Astrocyte (in vitro differentiated cells and primary cell): ENCODE measurements at regions not wholly inside any gene's neighbourhood (a gene's known extent, or its start where the extent isn't known, plus 50 kb on each side); places are given as distances from the start of the nearest gene placed in this dataset.
"Not testable (repeated sequence)": the region's sequence is repeated elsewhere in the genome, so short reads cannot be mapped to it uniquely, and the experiment has no call there.

ENCODE experiments used
- DNase-seq: peaks from one replicate; pipeline ENCODE4 v3.0.0-alpha.2; 2010; ENCODE audit warnings: low read depth
- FAIRE-seq: peaks from 2 replicates; lab custom pipeline; 2011; peaks lifted over from hg19 to GRCh38; lab: Jason Lieb, UNC
- H2AFZ ChIP-seq: 2 replicates; pipeline ENCODE4 v1.6.0; 2012; ENCODE audit warnings: low read depth, low read length, inconsistent platforms
- H3K27ac ChIP-seq: 2 replicates; pipeline ENCODE4 v1.5.1; 2011; ENCODE audit warnings: low read depth, low read length, inconsistent platforms
- H3K27me3 ChIP-seq: 2 replicates; pipeline ENCODE4 v1.6.0; 2011; ENCODE audit warnings: low read length, inconsistent platforms; ENCODE audit not compliant: insufficient read depth
- H3K36me3 ChIP-seq: 2 replicates; pipeline ENCODE4 v1.5.1; 2011; ENCODE audit warnings: low read length, inconsistent platforms; ENCODE audit not compliant: insufficient read depth
- H3K4me1 ChIP-seq: 2 replicates; pipeline ENCODE4 v1.5.1; 2011; ENCODE audit warnings: low read length, inconsistent platforms; ENCODE audit not compliant: insufficient read depth
- H3K4me2 ChIP-seq: 2 replicates; pipeline ENCODE4 v1.6.0; 2012; ENCODE audit warnings: low read length, inconsistent platforms
- H3K4me3 ChIP-seq: 2 replicates; pipeline ENCODE4 v1.5.1; 2011; ENCODE audit warnings: low read depth, mild to moderate bottlenecking, low read length, inconsistent platforms; ENCODE audit not compliant: insufficient read depth
- H3K79me2 ChIP-seq: 2 replicates; pipeline ENCODE4 v1.6.0; 2012; ENCODE audit warnings: mild to moderate bottlenecking, low read length, inconsistent platforms; ENCODE audit not compliant: insufficient read depth
- H3K9ac ChIP-seq: 2 replicates; pipeline ENCODE4 v1.6.0; 2012; ENCODE audit warnings: mild to moderate bottlenecking, low read length, inconsistent platforms
- H3K9me3 ChIP-seq: 2 replicates; pipeline ENCODE4 v1.5.1; 2012; ENCODE audit warnings: low read depth, mild to moderate bottlenecking, low read length, inconsistent platforms; ENCODE audit not compliant: insufficient read depth
- H4K20me1 ChIP-seq: 2 replicates; pipeline ENCODE4 v1.6.0; 2012; ENCODE audit warnings: low read length, inconsistent platforms; ENCODE audit not compliant: insufficient read depth
- H3K27ac Mint-ChIP-seq: one replicate; pipeline ENCODE4 v1.8.0; 2021; ENCODE audit warnings: mild to moderate bottlenecking, mixed read lengths; ENCODE audit not compliant: unreplicated experiment
- H3K27me3 Mint-ChIP-seq: one replicate; pipeline ENCODE4 v1.8.0; 2021; ENCODE audit warnings: low read depth, mixed read lengths; ENCODE audit not compliant: unreplicated experiment
- H3K36me3 Mint-ChIP-seq: one replicate; pipeline ENCODE4 v1.8.0; 2021; ENCODE audit warnings: low read depth, mixed read lengths; ENCODE audit not compliant: unreplicated experiment
- H3K4me1 Mint-ChIP-seq: one replicate; pipeline ENCODE4 v1.8.0; 2021; ENCODE audit warnings: low read depth, mixed read lengths; ENCODE audit not compliant: unreplicated experiment
- H3K4me3 Mint-ChIP-seq: one replicate; pipeline ENCODE4 v1.8.0; 2021; ENCODE audit warnings: mild to moderate bottlenecking, moderate library complexity, mixed read lengths; ENCODE audit not compliant: unreplicated experiment
- H3K9me3 Mint-ChIP-seq: one replicate; pipeline ENCODE4 v1.8.0; 2021; ENCODE audit warnings: mild to moderate bottlenecking, mixed read lengths; ENCODE audit not compliant: unreplicated experiment
- CTCF ChIP-seq: IDR thresholded peaks from 2 replicates; pipeline ENCODE4 v1.5.1; 2011; ENCODE audit warnings: low read depth, mild to moderate bottlenecking, inconsistent platforms, low read length, moderate library complexity; ENCODE audit not compliant: insufficient read depth
- EZH2 ChIP-seq: IDR thresholded peaks from 2 replicates; pipeline ENCODE4 v1.6.1; 2012; ENCODE audit warnings: mild to moderate bottlenecking, low read length, inconsistent platforms; ENCODE audit not compliant: insufficient read depth

GRCh38 chr6:80592436-80592835 is 486.0 kb downstream of the BCKDHB start:
- H3K27me3 Mint-ChIP-seq = no peaks in the 10 kb centered on the region
- H2AFZ ChIP-seq = no peak overlapping the region
- no peaks in the 10 kb centered on the region for H3K27me3 ChIP-seq
- H3K79me2 ChIP-seq = no peaks in the 10 kb centered on the region
- no peak overlapping the region for H3K4me2 ChIP-seq
- peaks cover under 1% of the 10 kb centered on the region for H3K9me3 Mint-ChIP-seq
- H3K27ac ChIP-seq = no peak overlapping the region
- no peak overlapping the region for H3K9ac ChIP-seq
- H3K4me3 Mint-ChIP-seq = no peak overlapping the region
- TF ChIP-seq EZH2 (no peak), CTCF (no peak)
- DNase-seq (no peak), FAIRE-seq (no peak)
- H3K4me1 ChIP-seq = no peaks in the 10 kb centered on the region
- no peaks in the 10 kb centered on the region for H3K36me3 Mint-ChIP-seq
- no peak overlapping the region for H3K27ac Mint-ChIP-seq
- no peaks in the 10 kb centered on the region for H3K36me3 ChIP-seq
- no peaks in the 10 kb centered on the region for H4K20me1 ChIP-seq
- no peaks in the 10 kb centered on the region for H3K9me3 ChIP-seq
- no peak overlapping the region for H3K4me3 ChIP-seq
- H3K4me1 Mint-ChIP-seq = peaks cover 6% of the 10 kb centered on the region

GRCh38 chr6:80586242-80586641 is 479.8 kb downstream of the BCKDHB start:
- FAIRE-seq (no peak), DNase-seq (no peak)
- Histone ChIP-seq H3K36me3 (no peaks in the 10 kb centered on the region), H3K9me3 (peaks cover 5% of the 10 kb centered on the region), H3K4me2 (no peak overlapping the region), H3K79me2 (no peaks in the 10 kb centered on the region), H3K27ac (no peak overlapping the region), H3K9ac (no peak overlapping the region), H3K27me3 (no peaks in the 10 kb centered on the region), H3K4me3 (no peak overlapping the region), H3K4me1 (no peaks in the 10 kb centered on the region), H4K20me1 (no peaks in the 10 kb centered on the region), H2AFZ (no peak overlapping the region)
- Mint-ChIP-seq H3K27ac (no peak overlapping the region), H3K4me1 (no peaks in the 10 kb centered on the region), H3K27me3 (no peaks in the 10 kb centered on the region), H3K9me3 (peaks cover 10% of the 10 kb centered on the region), H3K4me3 (no peak overlapping the region), H3K36me3 (no peaks in the 10 kb centered on the region)
- TF ChIP-seq EZH2 (no peak), CTCF (no peak)

- no peak for TF ChIP-seq EZH2
- no peak for TF ChIP-seq CTCF
- no peak overlapping the region for H3K27ac ChIP-seq
- H4K20me1 ChIP-seq = no peaks in the 10 kb centered on the region
- no peaks in the 10 kb centered on the region for H3K4me1 ChIP-seq
- H3K4me2 ChIP-seq = no peak overlapping the region
- no peaks in the 10 kb centered on the region for H3K36me3 Mint-ChIP-seq
- H3K27me3 ChIP-seq = no peaks in the 10 kb centered on the region
- no peaks in the 10 kb centered on the region for H3K79me2 ChIP-seq
- DNase-seq = no peak
- no peak overlapping the region for H3K4me3 Mint-ChIP-seq
- FAIRE-seq = no peak
- H3K27ac Mint-ChIP-seq = no peak overlapping the region
- no peaks in the 10 kb centered on the region for H3K4me1 Mint-ChIP-seq
- no peaks in the 10 kb centered on the region for H3K9me3 Mint-ChIP-seq
- no peaks in the 10 kb centered on the region for H3K9me3 ChIP-seq
- no peaks in the 10 kb centered on the region for H3K27me3 Mint-ChIP-seq
- no peak overlapping the region for H3K9ac ChIP-seq
- H2AFZ ChIP-seq = no peak overlapping the region
- no peak overlapping the region for H3K4me3 ChIP-seq
- H3K36me3 ChIP-seq = no peaks in the 10 kb centered on the region
These were observed 473.0 kb downstream of the BCKDHB start for GRCh38 chr6:80579391-80580023.

- not testable (repeated sequence) for FAIRE-seq, H3K27me3 Mint-ChIP-seq, H4K20me1 ChIP-seq, H3K4me2 ChIP-seq, H3K4me3 Mint-ChIP-seq, H3K4me1 Mint-ChIP-seq, H2AFZ ChIP-seq, DNase-seq, H3K79me2 ChIP-seq, H3K9me3 ChIP-seq, H3K27ac ChIP-seq, H3K4me1 ChIP-seq, H3K36me3 ChIP-seq, H3K27me3 ChIP-seq, H3K9me3 Mint-ChIP-seq, H3K36me3 Mint-ChIP-seq, H3K9ac ChIP-seq, H3K4me3 ChIP-seq, H3K27ac Mint-ChIP-seq
These were observed 466.8 kb downstream of the BCKDHB start for GRCh38 chr6:80573320-80573719.
